ENCODE measurements at regions not wholly inside any gene's neighbourhood (a gene's known extent, or its start where the extent isn't known, plus 50 kb on each side); places are given as distances from the start of the nearest gene placed in this dataset.

DNA sequence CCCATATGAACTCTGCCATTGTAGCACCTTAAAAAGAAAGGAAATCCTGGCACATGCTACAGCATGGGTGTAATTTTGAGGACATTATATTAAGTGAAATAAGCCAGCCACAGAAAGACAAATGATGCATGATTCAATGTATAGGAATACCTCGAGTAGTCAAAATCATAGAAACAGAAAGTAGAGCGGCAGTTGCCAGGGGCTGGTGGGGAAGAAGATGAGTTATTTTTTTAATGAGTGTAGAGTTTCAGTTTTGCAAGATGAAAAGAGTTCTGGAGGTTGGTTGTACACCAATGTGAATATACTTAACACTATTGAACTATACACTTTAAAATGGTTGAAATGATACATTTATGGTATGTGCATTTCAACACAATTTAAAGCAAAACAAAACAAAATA is 133.0 kb downstream of the ZDHHC21 start:
- DNase-seq, result no peak

DNA sequence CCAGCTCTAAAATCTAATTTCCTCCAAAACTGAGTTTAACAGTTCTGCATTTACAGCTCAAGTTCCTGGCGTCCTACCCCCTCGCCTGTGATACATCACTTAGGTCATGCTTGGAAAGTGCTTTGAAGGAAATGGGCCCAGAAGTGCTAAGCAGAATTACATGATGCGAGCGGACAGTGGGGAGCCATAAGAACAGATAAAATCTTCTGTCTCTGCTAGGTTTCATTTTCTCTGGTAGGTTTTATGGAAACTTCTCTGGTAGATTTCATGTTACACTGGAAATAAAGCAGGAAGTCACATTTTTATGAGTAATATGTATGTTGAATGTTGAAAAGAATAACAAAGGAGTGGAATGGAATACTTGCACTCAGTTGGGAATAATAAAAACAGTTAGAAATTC is 138.3 kb downstream of the ZDHHC21 start:
- DNase-seq, result no peak

DNA sequence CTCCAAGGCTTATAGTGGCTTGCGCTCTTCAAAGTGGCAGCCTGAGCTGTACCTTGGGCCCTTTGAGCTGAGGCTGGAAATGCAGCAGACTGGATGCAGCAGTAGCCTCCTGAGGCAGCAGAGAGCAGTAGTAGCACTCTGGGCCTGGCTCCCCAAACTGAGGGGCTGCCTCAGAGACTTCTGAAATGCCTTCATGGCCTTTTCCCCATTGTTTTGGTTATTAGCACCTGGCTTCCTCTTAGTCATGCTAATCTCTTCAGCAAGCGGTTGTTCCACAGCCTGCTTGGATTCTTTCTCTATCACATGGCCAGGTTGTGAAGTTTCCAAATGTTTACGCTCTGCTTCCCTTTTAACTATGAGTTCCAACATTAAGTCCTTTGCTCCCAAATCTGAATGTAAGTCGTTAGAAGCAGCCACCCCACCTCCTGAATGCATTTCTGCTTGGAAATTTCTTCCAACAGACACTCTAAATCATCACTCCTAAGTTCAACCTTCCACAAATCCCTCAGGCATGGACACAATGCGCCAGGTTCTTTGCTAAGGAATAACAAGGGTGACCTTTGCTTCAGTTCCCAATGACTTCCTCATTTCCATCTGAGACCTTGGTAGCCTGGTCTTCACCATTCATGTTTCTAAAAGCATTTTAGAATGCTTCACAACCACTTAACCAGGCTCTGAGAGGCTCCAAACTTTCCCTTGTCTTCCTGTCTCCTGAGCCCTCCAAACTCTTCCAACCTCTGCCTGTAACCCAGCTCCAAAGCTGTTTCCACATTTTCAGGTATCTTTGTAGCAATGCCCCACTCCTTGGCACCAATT is 145.8 kb downstream of the ZDHHC21 start:
- DNase-seq, result no peak

DNA sequence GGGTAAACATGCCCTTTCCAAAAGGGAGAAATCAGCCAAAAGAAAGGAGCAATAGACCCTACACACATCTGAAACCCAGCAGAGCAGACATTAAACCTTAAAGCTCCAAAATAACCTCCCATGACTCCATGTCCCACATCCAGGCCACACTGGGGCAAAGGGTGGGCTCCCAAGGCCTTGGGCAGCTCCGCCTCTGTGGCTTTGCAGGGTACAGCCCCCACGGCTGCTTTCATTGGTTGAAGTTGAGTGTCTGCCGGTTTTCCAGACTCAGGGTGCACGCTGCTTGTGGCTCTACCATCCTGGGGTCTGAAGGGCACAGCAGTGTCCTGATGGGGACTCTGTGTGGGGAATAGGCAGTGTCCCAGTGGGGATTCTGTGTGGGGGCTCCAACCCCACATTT is 146.5 kb downstream of the ZDHHC21 start:
- DNase-seq, result no peak

DNA sequence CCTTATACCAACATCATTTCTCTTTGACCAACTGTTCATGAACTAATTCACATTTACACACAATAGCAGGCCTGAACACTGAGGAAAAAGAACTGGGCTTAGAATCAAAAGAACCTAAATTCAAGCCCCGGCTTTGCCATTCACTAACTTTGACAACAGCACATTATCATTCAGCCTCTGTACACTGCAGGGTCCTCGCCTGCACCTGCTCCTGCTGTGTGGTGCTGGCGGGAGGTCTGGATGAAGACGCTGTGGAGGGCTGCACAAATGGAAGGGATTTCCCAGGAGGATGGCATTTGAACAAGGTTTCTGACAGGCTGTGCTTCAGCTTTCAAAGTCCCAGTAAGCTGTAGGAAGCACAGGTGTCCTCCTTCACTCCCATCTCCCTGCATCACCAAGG is 151.2 kb downstream of the ZDHHC21 start:
- DNase-seq, result no peak

DNA sequence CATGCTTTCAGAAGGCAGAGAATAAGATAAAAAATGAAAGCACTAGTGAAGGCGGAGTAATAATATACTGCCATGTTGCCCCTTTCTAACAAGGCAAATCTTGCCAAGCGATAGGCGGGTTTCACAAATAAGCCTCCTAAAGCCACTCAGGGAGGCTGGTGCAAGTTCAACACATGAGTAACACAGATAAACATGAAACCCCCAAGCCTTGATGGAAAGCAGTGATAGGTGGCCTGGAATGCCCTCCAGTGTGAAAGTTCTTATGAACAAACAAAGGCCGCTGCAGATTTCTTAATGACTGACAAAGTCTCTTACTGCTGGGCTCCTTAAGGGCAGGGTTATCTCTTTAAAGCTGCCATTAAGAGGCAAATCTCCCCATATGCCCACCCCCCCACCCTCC is 154.7 kb downstream of the ZDHHC21 start:
- DNase-seq, result no peak

DNA sequence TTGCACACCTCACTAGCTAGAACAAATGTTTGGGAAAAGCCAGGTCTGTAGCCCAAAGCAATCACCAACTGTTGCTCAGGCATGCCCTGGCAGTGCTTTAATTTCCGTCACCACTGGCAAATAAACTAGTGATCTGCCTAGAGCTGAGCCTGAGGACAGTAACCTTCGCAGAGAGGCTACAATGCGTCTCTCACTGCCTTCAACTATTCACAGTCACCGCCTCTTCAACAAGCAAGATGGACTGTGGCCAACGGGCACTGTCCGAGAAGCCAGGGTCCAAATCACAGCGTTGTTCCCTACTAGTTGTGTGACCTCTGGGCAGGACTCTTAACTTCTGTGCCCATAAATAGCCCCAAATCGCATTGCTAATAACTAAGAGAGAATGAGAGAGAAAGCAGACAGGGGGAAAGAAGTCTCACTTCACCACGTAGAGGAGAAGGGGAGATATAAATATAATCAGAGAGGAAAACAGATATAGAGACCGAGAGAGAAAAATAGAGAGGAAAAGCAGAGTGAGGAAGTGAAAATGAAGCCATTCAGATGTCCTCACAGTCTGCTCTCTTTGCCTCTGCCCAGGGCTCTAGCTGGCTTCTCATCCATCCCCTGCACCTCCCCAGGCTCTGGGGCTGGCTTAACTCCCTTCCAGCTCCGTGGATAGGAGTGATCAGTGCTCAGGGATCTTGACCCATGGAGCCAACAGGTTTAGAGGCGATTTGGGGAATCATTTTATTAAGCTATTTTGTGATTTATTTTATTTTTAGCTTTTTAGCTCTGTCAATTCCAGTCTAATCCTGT is 157.9 kb downstream of the ZDHHC21 start:
- no peak for DNase-seq

DNA sequence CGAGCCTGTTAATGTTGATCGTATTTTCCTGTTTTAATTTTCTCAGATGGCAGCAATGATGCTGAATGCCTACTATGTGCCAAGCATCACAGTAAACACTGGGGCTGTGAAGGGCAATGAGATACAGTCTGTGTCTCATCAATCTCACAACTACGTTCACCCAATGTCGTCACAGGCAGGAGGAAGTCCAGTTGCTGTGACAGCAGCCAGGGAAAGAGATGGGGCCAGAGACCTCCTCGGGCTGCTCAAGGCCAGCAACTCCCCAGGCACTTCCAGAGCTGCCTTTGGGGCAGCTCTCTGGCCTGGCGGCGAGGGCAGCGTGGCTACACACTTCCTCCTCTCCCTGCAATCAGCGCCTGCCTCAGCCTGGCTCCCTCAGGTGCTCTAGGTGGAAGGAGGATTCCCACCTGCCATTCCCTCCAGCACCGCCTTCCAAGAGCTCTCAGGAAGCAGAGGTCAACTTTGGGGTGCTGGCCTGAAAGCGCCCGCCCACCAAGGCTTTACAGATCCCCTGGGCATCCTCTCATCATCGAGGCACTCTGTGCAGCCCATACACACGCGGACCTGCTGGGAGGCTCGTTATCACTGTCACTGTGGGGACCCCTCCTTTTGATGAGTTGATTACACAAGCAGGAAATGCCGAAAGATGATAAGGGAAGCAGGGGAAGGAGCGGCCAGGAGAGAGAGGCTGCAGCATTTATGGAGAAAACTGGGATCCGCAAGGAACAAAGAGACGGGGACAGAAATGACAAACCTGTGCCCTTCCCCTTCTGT is 159.2 kb downstream of the ZDHHC21 start:
- no peak for DNase-seq

DNA sequence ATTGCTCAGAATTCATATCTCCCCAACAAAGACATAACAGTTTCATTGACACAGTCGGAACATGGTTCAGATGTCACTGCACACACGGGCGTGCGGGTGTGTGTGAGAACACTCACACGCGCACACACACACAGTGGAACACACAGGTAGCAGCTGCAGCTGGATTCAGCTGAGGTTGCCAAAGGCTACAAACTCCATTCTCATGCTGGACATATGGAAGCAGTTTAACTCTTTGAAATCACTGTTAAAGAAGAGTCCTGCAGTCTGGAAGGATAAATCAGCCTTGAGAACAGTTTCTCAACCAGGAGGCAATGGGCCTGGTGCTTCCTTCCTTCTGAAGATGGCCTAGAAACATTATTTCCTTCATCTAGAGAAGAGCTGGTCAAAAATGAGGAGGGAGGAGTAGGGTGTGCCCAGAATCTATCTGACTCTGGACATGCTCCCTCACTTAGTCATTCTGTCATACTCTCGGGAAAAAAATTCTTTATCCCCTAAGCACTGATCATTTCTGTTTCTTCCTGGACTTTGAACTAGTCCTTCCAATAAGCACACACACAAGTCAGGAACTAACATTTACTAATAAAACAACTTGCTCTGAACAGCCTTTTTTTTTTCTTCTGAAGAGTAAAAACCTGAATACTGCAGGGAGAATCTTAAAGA is 160.6 kb downstream of the ZDHHC21 start:
- no peak for DNase-seq

DNA sequence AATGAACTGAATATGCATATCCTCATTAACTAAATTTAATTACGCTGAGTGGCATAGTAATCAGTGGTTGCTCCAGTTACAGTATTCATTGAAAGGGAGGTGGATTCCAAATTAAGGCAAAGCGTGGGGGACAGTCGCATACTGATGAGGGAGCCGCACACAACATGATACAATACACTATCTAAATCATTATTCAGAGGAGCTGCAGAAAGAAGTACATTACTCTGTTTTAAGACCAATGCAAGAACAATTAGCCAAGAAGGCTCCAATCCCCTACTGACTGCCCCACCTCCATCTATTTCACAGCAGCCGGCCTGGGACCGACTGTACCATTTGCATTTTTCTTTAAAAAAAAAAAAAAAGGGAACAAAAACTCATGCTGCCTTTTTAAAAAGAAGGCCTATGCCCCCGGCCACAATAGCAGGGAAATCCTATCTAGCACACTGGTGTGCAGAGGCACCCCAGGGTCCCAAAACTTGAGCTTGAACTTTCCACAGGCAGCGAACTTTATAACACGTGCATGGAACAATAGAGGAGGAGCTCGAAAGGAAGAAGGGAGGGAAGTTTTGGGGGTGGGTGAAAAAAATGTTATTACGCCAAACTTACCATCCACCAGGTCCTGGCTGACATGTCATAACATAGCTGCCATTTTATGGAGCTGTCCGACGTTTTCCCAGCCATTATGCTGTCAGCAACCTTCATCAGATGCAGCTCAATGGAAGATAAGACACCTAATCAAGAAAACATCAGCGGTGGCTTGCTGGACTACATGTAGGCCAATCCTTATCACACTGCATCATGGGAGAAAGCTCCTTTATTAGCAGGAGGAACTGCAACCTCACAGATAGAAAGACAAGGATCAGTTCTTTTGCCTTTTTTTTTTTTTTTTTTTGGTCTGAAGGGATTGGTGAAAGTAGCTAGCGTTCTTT is 161.6 kb downstream of the ZDHHC21 start:
- no peak for DNase-seq

DNA sequence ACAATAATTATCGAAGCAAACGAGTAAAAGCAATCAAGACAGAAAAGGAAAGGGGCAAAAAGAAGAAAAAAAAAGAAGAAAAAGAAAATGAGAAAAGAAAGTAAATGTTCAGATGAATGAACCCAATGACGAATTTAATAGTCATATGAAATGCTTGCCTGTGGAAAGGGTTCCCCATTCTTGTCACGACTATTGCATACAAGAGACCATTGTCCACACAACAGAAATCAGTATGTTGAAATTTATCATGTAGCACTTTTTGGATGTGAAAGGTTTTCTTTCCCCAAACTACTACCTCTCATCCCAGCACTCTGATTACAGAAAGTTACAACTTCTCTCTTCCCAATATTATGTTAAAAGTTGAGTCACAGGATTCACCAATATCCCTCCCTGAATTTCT is 162.4 kb downstream of the ZDHHC21 start:
- DNase-seq, result no peak

DNA sequence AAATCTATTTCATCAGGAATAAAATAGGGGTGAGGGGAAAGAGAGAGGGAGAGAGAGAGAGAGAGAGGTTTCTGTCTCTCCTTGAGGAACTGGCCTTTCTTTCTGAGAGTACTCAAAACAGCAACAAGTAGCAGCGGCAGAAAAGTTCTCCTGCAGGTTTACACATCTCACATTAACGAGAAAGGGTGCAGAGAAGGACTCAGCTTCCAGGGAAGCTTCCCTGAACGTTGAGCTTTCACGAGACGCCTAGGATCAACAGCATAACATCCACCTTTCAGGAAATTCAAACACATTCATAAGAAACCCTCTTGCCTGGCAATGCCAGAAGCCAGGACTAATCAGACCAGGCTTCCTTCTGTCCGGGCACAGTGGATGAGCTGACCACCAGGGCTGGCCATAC is 162.9 kb downstream of the ZDHHC21 start:
- no peak for DNase-seq

DNA sequence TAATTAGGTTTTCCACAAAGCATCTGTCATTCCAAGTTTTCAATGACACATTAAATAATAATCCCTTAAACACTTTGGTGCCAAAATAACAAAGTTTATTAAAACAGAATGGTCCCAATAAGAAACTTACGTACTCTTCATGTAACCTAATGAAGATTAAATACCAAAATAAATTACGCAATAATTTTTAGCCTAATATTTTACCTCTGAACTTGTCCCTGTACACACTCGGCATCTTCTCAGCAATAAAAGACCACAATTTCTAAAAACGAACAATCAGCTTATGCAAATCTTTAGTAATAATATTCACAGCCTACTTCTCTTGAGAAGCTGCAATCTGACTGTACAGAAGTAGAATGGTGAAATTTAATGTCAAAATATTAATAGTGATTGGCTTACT is 163.6 kb downstream of the ZDHHC21 start:
- DNase-seq, result no peak

DNA sequence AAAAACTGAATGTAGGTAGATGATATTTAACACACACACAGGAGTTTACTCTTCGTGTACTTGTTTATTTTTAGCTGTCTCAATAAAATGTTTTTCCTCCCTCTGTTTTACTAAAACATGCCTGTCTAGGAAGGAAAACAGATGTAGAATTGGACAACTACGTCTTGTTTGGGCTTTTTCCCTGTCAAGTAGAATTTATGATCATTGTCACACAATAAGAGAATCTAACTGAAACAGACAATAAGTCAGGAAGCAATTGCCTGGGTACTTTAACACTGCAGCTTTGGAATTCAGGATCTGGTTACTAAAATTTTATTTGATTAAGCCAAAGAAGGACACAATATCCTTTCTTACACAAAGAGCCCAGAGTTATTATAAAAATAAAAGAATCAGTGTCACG is 164.2 kb downstream of the ZDHHC21 start:
- no peak for DNase-seq

DNA sequence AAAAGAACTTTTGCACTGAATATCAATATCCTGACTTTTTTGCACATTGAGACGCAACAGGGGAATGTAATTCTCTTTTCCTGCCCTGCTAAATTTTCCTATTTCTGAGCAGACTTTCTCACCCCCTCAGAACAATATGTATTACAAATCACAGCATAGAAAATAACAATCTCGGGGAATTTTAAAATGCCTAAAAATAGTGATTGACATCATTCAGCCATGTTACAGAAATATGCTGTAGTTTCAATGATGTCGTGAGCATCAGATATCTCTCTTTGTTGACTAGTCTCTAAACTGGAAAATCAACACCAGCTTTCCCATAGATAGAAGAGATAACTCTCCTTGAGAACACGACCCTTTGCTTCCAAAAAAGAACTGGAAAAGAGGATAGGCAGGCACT is 166.7 kb downstream of the ZDHHC21 start:
- DNase-seq, result no peak

DNA sequence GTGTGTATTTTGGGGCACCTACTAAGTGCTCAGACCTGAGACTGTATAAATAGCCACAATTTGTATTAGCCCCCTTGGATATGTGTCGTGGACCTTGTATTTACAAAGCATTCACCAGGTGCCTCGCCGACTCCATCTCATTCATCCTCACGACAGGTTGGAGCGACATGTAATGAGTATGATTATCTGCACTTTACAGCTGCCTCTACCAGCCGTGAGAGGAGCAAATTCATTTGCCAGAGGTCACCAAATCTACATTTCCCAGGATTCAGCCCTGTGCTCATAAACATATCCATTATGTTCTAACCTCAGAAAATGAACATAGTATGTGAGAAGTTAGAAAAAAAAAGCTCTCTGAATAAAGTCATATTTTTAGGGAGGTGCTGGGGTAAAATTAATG is 167.4 kb downstream of the ZDHHC21 start:
- no peak for DNase-seq

DNA sequence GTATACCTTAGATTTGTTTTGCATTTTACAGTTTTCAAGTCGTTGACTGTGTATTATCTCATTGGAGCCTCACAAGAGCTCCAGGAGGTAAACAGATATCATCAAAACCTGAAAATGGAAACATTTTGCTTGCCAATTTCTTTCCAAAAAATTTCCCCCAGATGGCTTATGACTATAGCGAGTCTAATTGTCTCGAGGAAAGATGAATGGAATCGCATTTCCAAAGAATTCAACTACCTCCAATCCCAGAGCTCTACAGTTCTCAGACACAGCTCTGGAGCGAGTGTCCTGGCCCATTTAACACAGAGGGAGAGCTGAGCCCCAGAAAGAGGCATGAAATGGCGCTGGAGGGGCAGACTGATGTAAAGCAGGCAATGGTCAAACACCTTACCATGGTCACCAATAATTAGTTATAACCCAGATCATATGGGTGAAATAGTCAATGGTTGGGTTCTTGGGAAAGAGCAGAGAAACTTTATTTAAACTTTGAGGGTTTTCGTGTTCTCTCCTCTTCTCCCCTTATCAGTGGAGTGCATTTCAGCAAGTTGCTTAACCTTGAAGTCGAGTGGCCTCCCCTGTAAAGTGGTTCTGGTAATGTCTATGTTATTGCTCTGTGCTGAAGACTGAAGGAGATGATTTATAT is 168.2 kb downstream of the ZDHHC21 start:
- DNase-seq, result no peak

DNA sequence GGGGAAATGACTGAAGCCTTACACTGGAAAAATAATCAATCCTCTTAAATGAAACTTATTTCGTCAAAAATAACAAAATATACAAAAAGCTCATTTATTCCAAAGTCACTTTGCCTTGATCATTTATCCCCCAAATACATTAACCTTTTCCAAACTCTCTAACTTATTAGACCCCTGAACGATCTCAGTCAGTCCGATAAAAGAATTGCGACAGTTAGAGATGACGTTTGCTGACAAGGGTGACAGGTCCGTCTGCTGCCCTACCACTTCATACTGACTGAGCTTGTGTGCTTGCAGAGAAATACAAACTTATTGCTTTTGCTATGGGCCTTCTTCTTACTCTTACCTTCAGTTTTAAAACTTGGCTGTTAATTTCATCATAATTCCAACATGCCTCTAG is 169.7 kb downstream of the ZDHHC21 start:
- DNase-seq, result no peak

DNA sequence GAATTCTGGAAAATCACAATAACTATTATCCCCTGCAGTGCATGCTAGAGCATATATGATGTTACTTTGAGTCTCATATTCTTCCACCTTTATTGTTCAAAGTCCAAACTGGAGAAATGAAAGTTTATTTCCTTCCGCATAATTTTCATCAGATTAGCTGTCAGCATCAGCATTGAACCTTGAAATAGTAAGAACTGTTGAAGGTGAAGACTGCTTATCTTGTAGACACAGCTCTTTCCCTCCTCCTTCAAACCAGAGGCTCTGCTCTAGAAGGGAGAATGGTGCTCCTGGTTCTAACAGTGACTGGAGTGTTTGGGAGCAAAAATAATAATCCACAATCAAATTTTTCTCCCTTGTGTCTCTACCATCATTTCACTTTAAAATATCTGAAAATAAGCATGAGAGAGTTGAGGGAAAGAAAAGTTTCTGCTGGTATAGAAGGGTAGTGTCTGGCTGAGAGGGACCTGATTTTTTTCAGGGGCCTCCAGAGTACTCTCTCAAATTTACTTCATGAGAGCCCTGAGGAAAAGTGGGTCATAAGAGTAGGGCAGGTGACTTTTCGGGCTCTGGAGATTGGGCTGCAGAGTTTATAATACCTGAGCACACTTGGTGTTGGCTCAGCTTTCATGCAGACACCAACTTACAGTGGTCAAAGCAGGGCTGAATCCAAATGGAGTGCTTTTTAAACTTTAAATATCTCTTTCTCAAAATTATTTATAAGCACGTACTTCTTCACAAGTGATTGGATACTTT is 170.4 kb downstream of the ZDHHC21 start:
- no peak for DNase-seq

DNA sequence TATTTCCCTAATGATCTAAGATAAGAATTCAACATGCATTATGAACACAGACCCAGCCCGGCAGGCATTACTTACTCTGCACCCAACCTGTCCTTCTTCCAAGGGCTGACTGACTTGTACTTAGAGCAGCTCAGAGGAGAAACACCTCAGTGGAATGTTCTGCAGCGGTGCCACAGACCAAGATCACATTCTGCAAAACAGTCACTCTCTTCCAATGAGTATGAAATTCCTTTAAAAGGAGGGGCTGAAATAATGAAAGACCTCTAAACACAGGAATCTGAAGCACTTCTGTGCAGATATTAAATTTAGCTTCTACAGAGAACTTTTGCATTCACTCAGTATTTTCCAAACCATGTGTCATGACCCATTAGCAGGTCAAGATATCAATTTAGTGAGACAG is 172.9 kb downstream of the ZDHHC21 start:
- no peak for DNase-seq

Data from stimulated activated CD4-positive, alpha-beta T cell treated with anti-CD3 and anti-CD28 coated beads, Interleukin-12 subunit alpha, Interleukin-12 subunit beta, amount 100 ng/mL, for 4 hours (primary cell).